ENCODE measurements at regions not wholly inside any gene's neighbourhood (a gene's known extent, or its start where the extent isn't known, plus 50 kb on each side); places are given as distances from the start of the nearest gene placed in this dataset.

DNA sequence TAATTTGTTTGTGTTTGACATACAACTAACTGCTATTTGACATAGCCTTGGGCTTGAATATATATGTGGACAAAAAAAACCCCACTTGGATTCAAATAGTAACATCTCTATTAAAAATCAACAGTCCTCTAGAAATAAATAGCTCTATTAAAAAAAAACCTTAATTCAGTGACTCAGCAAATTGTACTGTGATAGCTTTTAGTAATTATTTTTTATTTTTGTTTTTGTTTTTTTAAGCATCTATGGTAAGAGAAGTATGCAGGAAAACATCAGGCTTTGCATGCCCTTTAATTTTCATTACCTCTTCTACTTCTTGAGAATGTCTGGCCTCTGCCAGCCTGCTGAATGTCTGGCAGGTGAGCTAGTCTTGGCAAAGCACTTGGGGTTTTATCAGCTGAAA is 300.7 kb downstream of the NPR3 start:
- Mint-ChIP-seq H3K4me3 (no peak overlapping the region), H3K27ac (no peak overlapping the region), H3K9me3 (peaks cover 8 to 16% of the 10 kb centered on the region in 2 donors), H3K27me3 (ENCODE audit: low read depth in 2 of 2) (no peaks in the 10 kb centered on the region), H3K36me3 (peaks cover 8% of the 10 kb centered on the region), H3K4me1 (no peaks in the 10 kb centered on the region)
- ATAC-seq (no peak), DNase-seq (no peak)
- Histone ChIP-seq H3K27ac (ENCODE audit: low read length) (no peak overlapping the region), H3K4me1 (ENCODE audit: control insufficient read depth, insufficient read depth, low read length) (no peaks in the 10 kb centered on the region), H3K36me3 (ENCODE audit: control insufficient read depth, insufficient read depth, low read length) (no peaks in the 10 kb centered on the region), H3K4me3 (ENCODE audit: low read length) (no peak overlapping the region), H3K9me3 (ENCODE audit: control insufficient read depth, insufficient read depth, low read length) (peaks cover 6% of the 10 kb centered on the region), H3K27me3 (ENCODE audit: control insufficient read depth, insufficient read depth, low read length) (no peaks in the 10 kb centered on the region)
- TF ChIP-seq, protein P1, sequence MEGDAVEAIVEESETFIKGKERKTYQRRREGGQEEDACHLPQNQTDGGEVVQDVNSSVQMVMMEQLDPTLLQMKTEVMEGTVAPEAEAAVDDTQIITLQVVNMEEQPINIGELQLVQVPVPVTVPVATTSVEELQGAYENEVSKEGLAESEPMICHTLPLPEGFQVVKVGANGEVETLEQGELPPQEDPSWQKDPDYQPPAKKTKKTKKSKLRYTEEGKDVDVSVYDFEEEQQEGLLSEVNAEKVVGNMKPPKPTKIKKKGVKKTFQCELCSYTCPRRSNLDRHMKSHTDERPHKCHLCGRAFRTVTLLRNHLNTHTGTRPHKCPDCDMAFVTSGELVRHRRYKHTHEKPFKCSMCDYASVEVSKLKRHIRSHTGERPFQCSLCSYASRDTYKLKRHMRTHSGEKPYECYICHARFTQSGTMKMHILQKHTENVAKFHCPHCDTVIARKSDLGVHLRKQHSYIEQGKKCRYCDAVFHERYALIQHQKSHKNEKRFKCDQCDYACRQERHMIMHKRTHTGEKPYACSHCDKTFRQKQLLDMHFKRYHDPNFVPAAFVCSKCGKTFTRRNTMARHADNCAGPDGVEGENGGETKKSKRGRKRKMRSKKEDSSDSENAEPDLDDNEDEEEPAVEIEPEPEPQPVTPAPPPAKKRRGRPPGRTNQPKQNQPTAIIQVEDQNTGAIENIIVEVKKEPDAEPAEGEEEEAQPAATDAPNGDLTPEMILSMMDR (IDR thresholded peaks at IDR 0.05): no peak
- intact Hi-C loops (cut with micrococcal nuclease): no loop called here

DNA sequence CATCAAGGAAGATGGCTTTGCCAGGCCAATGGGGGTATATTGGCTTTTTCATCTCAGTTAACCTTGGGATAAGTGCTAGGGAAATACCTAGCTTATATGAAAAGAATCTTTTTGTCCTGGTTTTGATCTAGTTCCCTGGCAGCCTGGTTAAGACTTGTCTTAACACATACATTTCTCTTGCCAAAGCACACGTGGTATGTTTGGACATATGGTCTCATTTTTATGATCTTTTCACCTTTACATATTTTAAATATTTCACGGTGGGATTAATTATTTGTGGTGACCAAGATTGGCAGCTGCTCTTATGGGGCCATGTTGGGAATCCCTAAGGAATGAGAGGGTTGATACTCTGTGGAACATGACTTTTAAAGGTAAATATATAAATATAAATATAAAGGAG is 312.5 kb downstream of the NPR3 start:
- no peaks in the 10 kb centered on the region for H3K4me1 ChIP-seq (ENCODE audit: control insufficient read depth, insufficient read depth, low read length)
- DNase-seq: no peak
- H3K27ac ChIP-seq (ENCODE audit: low read length): no peak overlapping the region
- ATAC-seq: no peak
- intact Hi-C loops (cut with micrococcal nuclease): no loop called here
- H3K36me3 ChIP-seq (ENCODE audit: control insufficient read depth, insufficient read depth, low read length): no peaks in the 10 kb centered on the region
- WGBS (ENCODE audit: insufficient coverage): no CpG with 5 or more reads among the region's 2 CpGs
- H3K4me3 Mint-ChIP-seq: no peak overlapping the region
- H3K27me3 ChIP-seq (ENCODE audit: control insufficient read depth, insufficient read depth, low read length): no peaks in the 10 kb centered on the region
- TF ChIP-seq, protein P1 (IDR thresholded peaks at IDR 0.05): no peak
- no peaks in the 10 kb centered on the region for H3K36me3 Mint-ChIP-seq
- H3K4me3 ChIP-seq (ENCODE audit: low read length): no peak overlapping the region
- peaks cover 3 to 8% of the 10 kb centered on the region in 2 donors for H3K9me3 Mint-ChIP-seq
- no peaks in the 10 kb centered on the region for H3K4me1 Mint-ChIP-seq
- no peaks in the 10 kb centered on the region for H3K9me3 ChIP-seq (ENCODE audit: control insufficient read depth, insufficient read depth, low read length)
- H3K27me3 Mint-ChIP-seq (ENCODE audit: low read depth in 2 of 2): no peaks in the 10 kb centered on the region
- H3K27ac Mint-ChIP-seq: no peak overlapping the region

DNA sequence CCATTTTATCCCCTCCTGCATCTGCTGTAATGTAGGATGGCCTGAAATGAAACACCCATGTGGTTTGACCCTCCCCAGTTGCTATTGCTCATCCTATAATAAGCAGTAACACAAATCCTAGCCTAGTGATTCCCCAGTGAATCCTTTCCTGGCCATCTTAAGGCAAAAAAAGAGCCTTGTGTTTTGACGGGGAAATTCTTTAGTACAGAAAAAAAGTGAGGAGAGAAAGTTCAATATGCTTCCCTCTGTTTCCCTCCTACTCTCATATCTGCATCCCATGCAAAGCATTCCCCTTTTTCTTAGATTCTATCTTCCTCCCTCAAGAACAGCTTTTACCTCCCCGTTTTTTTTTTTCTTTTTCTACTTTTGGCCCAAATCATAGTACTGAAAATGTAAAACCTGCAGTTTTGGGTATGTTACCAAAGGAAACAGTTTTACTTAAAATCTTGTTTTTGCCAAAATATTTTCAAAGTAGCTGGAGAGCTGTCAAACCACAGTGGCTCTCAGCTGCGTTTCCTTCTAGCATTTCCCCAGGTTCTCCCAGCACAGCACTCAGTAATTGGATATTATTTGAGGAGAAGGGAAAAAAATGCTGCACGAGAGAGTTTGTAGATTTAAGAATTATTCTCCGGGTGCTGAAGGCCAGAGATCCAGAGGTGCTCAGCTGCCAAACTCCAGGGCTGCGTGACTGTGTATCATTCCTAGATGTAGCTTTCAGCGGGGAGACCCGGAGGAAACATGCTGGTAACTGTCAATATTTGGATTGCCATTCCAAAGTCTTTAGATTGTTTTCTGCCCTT is 321.4 kb downstream of the NPR3 start:
- Histone ChIP-seq H3K27me3 (ENCODE audit: control insufficient read depth, insufficient read depth, low read length) (no peaks in the 10 kb centered on the region), H3K36me3 (ENCODE audit: control insufficient read depth, insufficient read depth, low read length) (no peaks in the 10 kb centered on the region), H3K27ac (ENCODE audit: low read length) (no peak overlapping the region), H3K4me1 (ENCODE audit: control insufficient read depth, insufficient read depth, low read length) (no peaks in the 10 kb centered on the region), H3K9me3 (ENCODE audit: control insufficient read depth, insufficient read depth, low read length) (no peaks in the 10 kb centered on the region), H3K4me3 (ENCODE audit: low read length) (no peak overlapping the region)
- intact Hi-C loops (cut with micrococcal nuclease): no loop called here
- Mint-ChIP-seq H3K27me3 (ENCODE audit: low read depth in 2 of 2) (no peaks in the 10 kb centered on the region), H3K27ac (no peak overlapping the region), H3K9me3 (peaks cover 7 to 22% of the 10 kb centered on the region in 2 donors), H3K4me3 (no peak overlapping the region), H3K4me1 (no peaks in the 10 kb centered on the region), H3K36me3 (no peaks in the 10 kb centered on the region)
- no peak for DNase-seq
- ATAC-seq: no peak
- 67% methylated on average over 6 of the region's 8 CpGs for WGBS (ENCODE audit: insufficient coverage)
- TF ChIP-seq, protein P1 (IDR thresholded peaks at IDR 0.05): no peak

- H3K36me3 ChIP-seq (ENCODE audit: control insufficient read depth, insufficient read depth, low read length): no peaks in the 10 kb centered on the region
- ATAC-seq (no peak), DNase-seq (no peak)
- 51% methylated on average over 2 of the region's 3 CpGs for WGBS (ENCODE audit: insufficient coverage)
- Mint-ChIP-seq H3K9me3 (peaks cover 6 to 22% of the 10 kb centered on the region in 2 donors), H3K4me3 (no peak overlapping the region), H3K4me1 (no peaks in the 10 kb centered on the region), H3K27me3 (ENCODE audit: low read depth in 2 of 2) (no peaks in the 10 kb centered on the region), H3K27ac (no peak overlapping the region), H3K36me3 (no peaks in the 10 kb centered on the region)
- H3K27me3 ChIP-seq (ENCODE audit: control insufficient read depth, insufficient read depth, low read length): no peaks in the 10 kb centered on the region
- TF ChIP-seq, protein P1 (IDR thresholded peaks at IDR 0.05): no peak
- no peak overlapping the region for H3K4me3 ChIP-seq (ENCODE audit: low read length)
- no peak overlapping the region for H3K27ac ChIP-seq (ENCODE audit: low read length)
- intact Hi-C loops (cut with micrococcal nuclease): no loop called here
- H3K9me3 ChIP-seq (ENCODE audit: control insufficient read depth, insufficient read depth, low read length): no peaks in the 10 kb centered on the region
- no peaks in the 10 kb centered on the region for H3K4me1 ChIP-seq (ENCODE audit: control insufficient read depth, insufficient read depth, low read length)
These were observed 322.4 kb downstream of the NPR3 start for GRCh38 chr5:33033516-33033915.

All from natural killer cell (primary cell).